ENCODE measurements at regions not wholly inside any gene's neighbourhood (a gene's known extent, or its start where the extent isn't known, plus 50 kb on each side); places are given as distances from the start of the nearest gene placed in this dataset.

- TF ChIP-seq JUND (IDR thresholded peaks at IDR 0.05; ENCODE audit: low read length) (no peak), CTCF (IDR thresholded peaks at IDR 0.05; ENCODE audit: control extremely low read depth in 1 of 3, insufficient read depth in 1 of 3, low read depth in 1 of 3, low read length in 3 of 3) (no peak), POLR2A (IDR thresholded peaks at IDR 0.05; ENCODE audit: control extremely low read depth in 1 of 2, low read depth in 2 of 2, low read length in 2 of 2) (no peak), GABPA (IDR thresholded peaks at IDR 0.05; ENCODE audit: borderline replicate concordance, insufficient read depth, low read length) (no peak), SP1 (IDR thresholded peaks at IDR 0.05; ENCODE audit: low read depth, low read length) (no peak)
These were observed 137.5 kb downstream of the C5orf15 start for GRCh38 chr5:133830911-133831310.
